Neural cell (in vitro differentiated cells): ENCODE measurements at regions not wholly inside any gene's neighbourhood (a gene's known extent, or its start where the extent isn't known, plus 50 kb on each side); places are given as distances from the start of the nearest gene placed in this dataset.

Experiments used
- CTCF ChIP-seq: fragments of 450-650 bp; IDR thresholded peaks from 2 replicates; pipeline ENCODE4 v1.5.1; 2014; ENCODE audit warnings: antibody characterized with exemption, mild to moderate bottlenecking, moderate library complexity; ENCODE audit not compliant: poor library complexity, severe bottlenecking
- EP300 ChIP-seq: fragments of 450-650 bp; conservative IDR thresholded peaks from 2 replicates; pipeline ENCODE4 v1.6.1; 2014; ENCODE audit warnings: antibody characterized with exemption, mild to moderate bottlenecking, moderate library complexity; ENCODE audit not compliant: poor library complexity, severe bottlenecking
- EZH2 ChIP-seq: fragments of 200-600, 300-800 bp; shearing (Covaris generic), sonication (generic); IDR thresholded peaks from 2 replicates; pipeline ENCODE4 v1.6.1; 2014; ENCODE audit warnings: antibody characterized with exemption, low read length, borderline replicate concordance, mild to moderate bottlenecking; ENCODE audit not compliant: insufficient read depth, poor library complexity, severe bottlenecking
- MXI1 ChIP-seq: fragments of 450-650 bp; conservative IDR thresholded peaks from 2 replicates; pipeline ENCODE4 v1.6.1; 2014; ENCODE audit warnings: antibody characterized with exemption, mild to moderate bottlenecking; ENCODE audit not compliant: poor library complexity, severe bottlenecking
- POLR2AphosphoS5 ChIP-seq: IDR thresholded peaks from 2 replicates; pipeline ENCODE4 v1.6.1; 2012
- RAD21 ChIP-seq: fragments of 450-650 bp; conservative IDR thresholded peaks from 2 replicates; pipeline ENCODE4 v1.6.1; 2014; ENCODE audit warnings: antibody characterized with exemption, mild to moderate bottlenecking, moderate library complexity
- REST ChIP-seq: IDR thresholded peaks from 2 replicates; pipeline ENCODE4 v1.6.1; 2012; ENCODE audit warnings: borderline replicate concordance
- SMC3 ChIP-seq: fragments of 450-650 bp; conservative IDR thresholded peaks from 2 replicates; pipeline ENCODE4 v1.6.1; 2014; ENCODE audit warnings: antibody characterized with exemption, mild to moderate bottlenecking, moderate library complexity; ENCODE audit not compliant: poor library complexity
- TAF1 ChIP-seq: IDR thresholded peaks from 2 replicates; pipeline ENCODE4 v1.6.1; 2012; ENCODE audit warnings: low read depth

GRCh38 chr1:99163671-99164070 is 100.6 kb upstream of the PLPPR4 start:
- TF ChIP-seq CTCF (no peak), TAF1 (no peak), EZH2 (no peak), POLR2AphosphoS5 (no peak), REST (no peak), MXI1 (no peak), SMC3 (no peak), EP300 (no peak), RAD21 (no peak)
